CD4-positive, alpha-beta T cell (primary cell): ENCODE measurements at regions not wholly inside any gene's neighbourhood (a gene's known extent, or its start where the extent isn't known, plus 50 kb on each side); places are given as distances from the start of the nearest gene placed in this dataset.

Experiments
- ATAC-seq: fragments of 200-7000 bp; cut with Tn5 transposase; one replicate; pipeline ENCODE4 v1.10.0; 2022; ENCODE audit warnings: mild to moderate bottlenecking; ENCODE audit not compliant: poor library complexity
- CTCF ChIA-PET: fragments of 350-600 bp; sonication (Branson Sonifier 250); formaldehyde crosslinking; loops from one replicate; lab custom pipeline; 2021; ENCODE audit warnings: antibody characterized with exemption, inconsistent platforms; lab: Charles Lee
- POLR2A ChIA-PET: fragments of 350-600 bp; sonication (Branson Sonifier 250); formaldehyde crosslinking; loops from one replicate; lab custom pipeline; 2021; ENCODE audit warnings: antibody characterized with exemption, inconsistent platforms; lab: Charles Lee
- DNase-seq, 14 experiments: peaks; one replicate each; pipeline ENCODE4 v3.0.0-alpha.2; 2013 to 2020; ENCODE audit warnings: mixed read lengths in 2 of 14
- H3K27ac ChIP-seq, 2 donors: one replicate each; pipeline versions ENCODE4 v1.5.1 to v1.7.0; 2013; ENCODE audit warnings: low read length in 2 of 2, low read depth in 1 of 2, mild to moderate bottlenecking in 1 of 2
- H3K27me3 ChIP-seq, 2 experiments: 1 replicate in 1 of 2; 2 replicates in 1 of 2; pipeline versions ENCODE4 v1.6.1 to v1.7.0; 2013; ENCODE audit warnings: low read length in 2 of 2, control low read depth in 1 of 2, mild to moderate bottlenecking in 1 of 2, moderate library complexity in 1 of 2; ENCODE audit not compliant: insufficient read depth in 2 of 2, control insufficient read depth in 1 of 2
- H3K36me3 ChIP-seq: one replicate; pipeline ENCODE4 v1.6.1; 2013; ENCODE audit warnings: low read length, control low read depth; ENCODE audit not compliant: insufficient read depth
- H3K4me1 ChIP-seq: one replicate; pipeline ENCODE4 v1.6.1; 2013; ENCODE audit warnings: low read length, control low read depth; ENCODE audit not compliant: insufficient read depth
- H3K4me3 ChIP-seq: one replicate; pipeline ENCODE4 v1.5.1; 2013; ENCODE audit warnings: mild to moderate bottlenecking, low read length, moderate library complexity
- H3K9me3 ChIP-seq, 2 experiments: 1 replicate in 1 of 2; 2 replicates in 1 of 2; pipeline versions ENCODE4 v1.6.1 to v1.7.0; 2013; ENCODE audit warnings: low read length in 2 of 2, mild to moderate bottlenecking in 2 of 2, control low read depth in 1 of 2, moderate library complexity in 1 of 2; ENCODE audit not compliant: control insufficient read depth in 1 of 2, insufficient read depth in 1 of 2
- H3K27ac Mint-ChIP-seq: one replicate; pipeline ENCODE4 v1.8.0; 2020; ENCODE audit warnings: mixed read lengths
- H3K27me3 Mint-ChIP-seq: one replicate; pipeline ENCODE4 v1.8.0; 2021; ENCODE audit warnings: mixed read lengths
- H3K36me3 Mint-ChIP-seq: one replicate; pipeline ENCODE4 v1.8.0; 2021; ENCODE audit warnings: low read depth, mixed read lengths
- H3K4me1 Mint-ChIP-seq: one replicate; pipeline ENCODE4 v1.8.0; 2021; ENCODE audit warnings: low read depth, mixed read lengths
- H3K4me3 Mint-ChIP-seq: one replicate; pipeline ENCODE4 v1.8.0; 2020; ENCODE audit warnings: mild to moderate bottlenecking, mixed read lengths
- H3K9me3 Mint-ChIP-seq: one replicate; pipeline ENCODE4 v1.8.0; 2020; ENCODE audit warnings: mixed read lengths
- intact Hi-C, 2 experiments: fragments of 100-400 bp; cut with DNase I in 1 of 2; cut with micrococcal nuclease in 1 of 2; formaldehyde crosslinking; loops; one replicate each; pipeline versions ENCODE4 v1.15.1 to v1.9.0; 2023 to 2025; cut with DNase I, micrococcal nuclease
- TF ChIP-seq, protein P1 (sequence below): fragments of 200-600 bp; IDR thresholded peaks from one replicate; pipeline ENCODE4 v1.8.0; 2022; ENCODE audit warnings: antibody characterized with exemption, mild to moderate bottlenecking

DNA sequence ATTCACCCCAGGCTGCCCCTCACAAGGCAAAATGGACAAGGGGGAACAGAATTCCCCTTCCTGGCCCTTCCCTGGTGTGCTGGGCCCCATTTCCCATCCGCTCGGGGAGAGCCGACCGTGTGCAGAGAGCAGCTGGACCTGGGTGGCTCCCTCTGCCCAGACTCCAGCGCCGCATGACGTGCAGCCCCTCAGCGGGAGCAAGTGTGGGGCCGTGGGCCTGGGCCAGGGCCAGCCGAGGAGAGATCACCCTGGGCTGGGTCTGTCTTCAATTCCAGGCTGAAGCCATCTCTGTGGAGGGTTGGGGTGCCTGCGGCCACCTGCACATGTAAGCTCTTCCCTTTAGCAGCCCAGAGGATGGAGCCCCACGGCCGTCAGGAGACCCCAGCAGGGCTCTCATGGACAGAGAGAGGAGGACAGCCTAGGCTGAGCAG lies 241.8 kb downstream of the TTLL2 start:
- H3K4me3 ChIP-seq = no peak overlapping the region
- H3K36me3 Mint-ChIP-seq = no peaks in the 10 kb centered on the region
- no peak overlapping the region for H3K27ac Mint-ChIP-seq
- H3K27me3 Mint-ChIP-seq = peaks cover 5% of the 10 kb centered on the region
- H3K27ac ChIP-seq = no peak overlapping the region
- no peaks in the 10 kb centered on the region for H3K9me3 Mint-ChIP-seq
- TF ChIP-seq, protein P1, sequence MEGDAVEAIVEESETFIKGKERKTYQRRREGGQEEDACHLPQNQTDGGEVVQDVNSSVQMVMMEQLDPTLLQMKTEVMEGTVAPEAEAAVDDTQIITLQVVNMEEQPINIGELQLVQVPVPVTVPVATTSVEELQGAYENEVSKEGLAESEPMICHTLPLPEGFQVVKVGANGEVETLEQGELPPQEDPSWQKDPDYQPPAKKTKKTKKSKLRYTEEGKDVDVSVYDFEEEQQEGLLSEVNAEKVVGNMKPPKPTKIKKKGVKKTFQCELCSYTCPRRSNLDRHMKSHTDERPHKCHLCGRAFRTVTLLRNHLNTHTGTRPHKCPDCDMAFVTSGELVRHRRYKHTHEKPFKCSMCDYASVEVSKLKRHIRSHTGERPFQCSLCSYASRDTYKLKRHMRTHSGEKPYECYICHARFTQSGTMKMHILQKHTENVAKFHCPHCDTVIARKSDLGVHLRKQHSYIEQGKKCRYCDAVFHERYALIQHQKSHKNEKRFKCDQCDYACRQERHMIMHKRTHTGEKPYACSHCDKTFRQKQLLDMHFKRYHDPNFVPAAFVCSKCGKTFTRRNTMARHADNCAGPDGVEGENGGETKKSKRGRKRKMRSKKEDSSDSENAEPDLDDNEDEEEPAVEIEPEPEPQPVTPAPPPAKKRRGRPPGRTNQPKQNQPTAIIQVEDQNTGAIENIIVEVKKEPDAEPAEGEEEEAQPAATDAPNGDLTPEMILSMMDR = no peak
- no peaks in the 10 kb centered on the region for H3K4me1 Mint-ChIP-seq
- no peak for ATAC-seq
- no peak for DNase-seq
- no peaks in the 10 kb centered on the region for H3K4me1 ChIP-seq
- H3K9me3 ChIP-seq = peaks cover 0 to 34% of the 10 kb centered on the region in 2 experiments
- no peaks in the 10 kb centered on the region for H3K36me3 ChIP-seq
- intact Hi-C loops = no loop called here
- no peaks in the 10 kb centered on the region for H3K27me3 ChIP-seq
- CTCF ChIA-PET = no interaction called here
- POLR2A ChIA-PET = no interaction called here
- no peak overlapping the region for H3K4me3 Mint-ChIP-seq

DNA sequence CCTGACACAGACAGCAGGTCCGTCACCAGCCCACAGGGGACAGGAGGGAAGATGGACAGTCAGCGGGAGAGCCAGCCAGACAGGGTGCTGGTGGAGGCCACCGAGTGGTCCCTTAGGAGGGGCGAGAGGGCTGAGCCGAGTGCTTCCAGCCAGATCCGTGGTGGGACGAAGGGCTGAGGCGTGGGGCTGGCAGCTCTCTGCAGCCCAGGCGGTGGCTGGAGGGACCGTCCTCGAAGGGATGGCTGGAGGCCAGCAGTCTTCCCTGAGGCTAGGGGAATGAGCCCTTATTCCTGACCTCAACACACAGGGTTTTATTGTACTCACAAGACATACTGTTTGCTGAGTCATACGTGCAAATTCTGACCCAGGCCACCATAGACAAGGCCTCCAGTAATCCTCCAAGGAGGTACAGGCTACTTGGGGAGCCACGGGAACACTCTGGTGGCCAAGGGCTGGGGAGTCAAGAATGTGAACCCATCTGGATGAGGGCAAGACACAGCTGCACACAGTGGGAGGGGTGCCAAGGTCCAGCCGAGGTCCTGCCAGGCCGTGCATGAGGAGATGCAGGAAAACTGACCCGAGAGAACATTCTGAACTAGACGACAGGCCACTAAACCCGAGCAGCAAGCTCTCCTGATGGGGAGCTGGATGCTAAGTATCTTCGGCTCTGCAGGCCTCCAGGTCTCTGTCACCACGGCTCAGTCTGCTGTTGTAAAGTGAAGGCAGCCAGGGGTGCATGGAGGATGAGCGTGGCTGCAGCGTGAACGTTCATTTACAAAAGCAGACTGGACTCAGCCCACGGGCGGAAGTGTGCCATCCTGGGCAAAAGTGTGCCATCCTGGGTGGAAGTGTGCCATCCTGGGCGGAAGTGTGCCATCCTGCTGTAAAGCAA lies 242.5 kb downstream of the TTLL2 start:
- H3K4me3 Mint-ChIP-seq = no peak overlapping the region
- DNase-seq = no peak
- H3K4me1 ChIP-seq = no peaks in the 10 kb centered on the region
- intact Hi-C loops = no loop called here
- no peaks in the 10 kb centered on the region for H3K9me3 Mint-ChIP-seq
- H3K27me3 ChIP-seq = no peaks in the 10 kb centered on the region
- ChIA-PET POLR2A (no interaction called here), CTCF (no interaction called here)
- H3K9me3 ChIP-seq = peaks cover 0 to 34% of the 10 kb centered on the region in 2 experiments
- no peak overlapping the region for H3K27ac ChIP-seq
- no peak for ATAC-seq
- no peak overlapping the region for H3K4me3 ChIP-seq
- no peaks in the 10 kb centered on the region for H3K36me3 ChIP-seq
- H3K4me1 Mint-ChIP-seq = no peaks in the 10 kb centered on the region
- no peak overlapping the region for H3K27ac Mint-ChIP-seq
- TF ChIP-seq, protein P1 = no peak
- peaks cover 5% of the 10 kb centered on the region for H3K27me3 Mint-ChIP-seq
- no peaks in the 10 kb centered on the region for H3K36me3 Mint-ChIP-seq

DNA sequence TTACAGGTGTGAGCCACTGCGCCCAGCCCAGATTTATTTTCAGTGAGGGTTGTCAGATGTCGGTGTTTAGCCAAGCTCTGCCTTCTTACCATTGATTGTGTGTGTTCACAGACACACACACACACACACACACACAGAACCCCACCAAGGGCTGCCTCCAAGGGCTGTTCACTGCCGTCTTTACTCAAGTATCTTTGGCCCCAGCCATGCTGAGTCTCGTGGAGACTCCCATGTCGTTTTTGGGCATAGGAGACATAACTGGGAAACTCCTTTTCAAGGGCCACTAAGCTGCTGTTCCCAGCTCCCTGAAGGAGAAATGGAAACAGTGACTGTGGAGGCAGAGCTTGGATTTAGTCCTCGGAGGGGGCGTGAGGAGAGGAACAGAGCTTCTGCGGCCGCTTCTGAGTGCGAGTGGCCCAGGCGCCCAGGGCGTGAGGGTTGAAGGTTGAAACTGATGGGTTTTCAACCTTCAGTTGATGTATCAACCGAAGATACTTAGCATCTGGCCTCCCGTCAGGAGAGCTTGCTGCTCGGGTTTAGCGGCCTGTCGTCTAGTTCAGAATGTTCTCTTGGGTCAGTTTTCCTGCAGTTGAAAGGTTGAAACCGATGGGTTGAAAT lies 243.6 kb downstream of the TTLL2 start:
- H3K4me3 Mint-ChIP-seq = no peak overlapping the region
- peaks cover 5% of the 10 kb centered on the region for H3K27me3 Mint-ChIP-seq
- POLR2A ChIA-PET = no interaction called here
- ATAC-seq (no peak), DNase-seq (no peak)
- CTCF ChIA-PET = no interaction called here
- H3K36me3 ChIP-seq = no peaks in the 10 kb centered on the region
- no peaks in the 10 kb centered on the region for H3K27me3 ChIP-seq
- H3K9me3 Mint-ChIP-seq = no peaks in the 10 kb centered on the region
- intact Hi-C loops = no loop called here
- no peaks in the 10 kb centered on the region for H3K4me1 Mint-ChIP-seq
- peaks cover 0 to 39% of the 10 kb centered on the region in 2 experiments for H3K9me3 ChIP-seq
- H3K27ac ChIP-seq = no peak overlapping the region
- no peak overlapping the region for H3K4me3 ChIP-seq
- H3K36me3 Mint-ChIP-seq = no peaks in the 10 kb centered on the region
- H3K27ac Mint-ChIP-seq = no peak overlapping the region
- TF ChIP-seq, protein P1 = no peak
- H3K4me1 ChIP-seq = no peaks in the 10 kb centered on the region
